Activated CD4-positive, alpha-beta T cell treated with anti-CD3 and anti-CD28 coated beads, Interleukin-2, Interleukin-6, amounts not matched to agents 100 ng/mL and 50 ng/mL, durations not matched to agents 16 hours and 8 hours (primary cell): ENCODE measurements at regions not wholly inside any gene's neighbourhood (a gene's known extent, or its start where the extent isn't known, plus 50 kb on each side); places are given as distances from the start of the nearest gene placed in this dataset.

Experiments
- DNase-seq: peaks from one replicate; pipeline ENCODE4 v3.0.0-alpha.2; 2020

GRCh38 chr10:36087006-36088005, 445.2 kb upstream of the FZD8 start:
- DNase-seq: no peak

- no peak for DNase-seq
Measured at GRCh38 chr10:36075196-36075595, 433.1 kb upstream of the FZD8 start.

DNA sequence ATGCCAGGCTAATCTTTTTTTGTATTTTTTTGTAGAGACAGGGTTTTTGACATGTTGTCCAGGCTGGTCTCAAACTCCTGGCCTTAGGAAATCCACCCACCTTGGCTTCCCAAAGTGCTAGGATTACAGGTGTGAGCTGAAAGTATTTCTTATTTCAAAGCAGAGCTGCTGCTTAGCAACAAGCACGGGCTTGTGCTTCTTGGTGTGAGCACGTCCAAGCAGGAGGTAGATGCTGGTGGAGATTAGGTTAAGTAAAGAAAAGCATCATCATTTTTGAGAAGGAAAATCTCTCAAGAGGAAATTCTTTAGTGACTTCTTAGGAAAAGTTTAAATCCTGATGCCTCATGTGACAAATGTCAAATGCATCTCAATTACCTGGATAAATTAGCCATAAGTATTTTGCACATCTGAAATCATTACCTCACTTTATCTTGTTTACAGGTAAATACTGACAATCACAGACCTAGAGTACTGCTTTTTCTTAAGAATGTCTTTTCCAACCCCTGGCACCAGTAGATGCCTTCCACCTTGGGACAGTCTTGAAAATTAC, 431.8 kb upstream of the FZD8 start:
- DNase-seq: no peak

DNA sequence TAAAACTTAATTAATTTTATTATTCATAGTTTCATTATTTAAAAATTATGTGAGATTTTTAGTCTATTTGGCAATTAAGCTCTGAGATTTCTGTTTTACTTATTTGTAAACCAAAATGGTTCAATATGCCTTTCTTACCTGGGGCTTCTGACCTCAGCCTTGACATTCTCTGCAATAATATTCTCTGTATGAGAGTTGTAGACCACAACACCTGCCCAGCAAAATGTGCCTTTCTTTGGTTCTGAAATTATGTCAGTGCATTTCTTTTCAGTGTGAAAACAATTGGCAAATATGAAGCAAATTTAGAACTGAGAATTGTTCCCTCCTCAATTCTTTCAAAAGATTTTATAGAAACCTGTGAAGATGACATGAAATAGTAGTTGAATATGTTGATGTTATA, 426.4 kb upstream of the FZD8 start:
- no peak for DNase-seq

DNA sequence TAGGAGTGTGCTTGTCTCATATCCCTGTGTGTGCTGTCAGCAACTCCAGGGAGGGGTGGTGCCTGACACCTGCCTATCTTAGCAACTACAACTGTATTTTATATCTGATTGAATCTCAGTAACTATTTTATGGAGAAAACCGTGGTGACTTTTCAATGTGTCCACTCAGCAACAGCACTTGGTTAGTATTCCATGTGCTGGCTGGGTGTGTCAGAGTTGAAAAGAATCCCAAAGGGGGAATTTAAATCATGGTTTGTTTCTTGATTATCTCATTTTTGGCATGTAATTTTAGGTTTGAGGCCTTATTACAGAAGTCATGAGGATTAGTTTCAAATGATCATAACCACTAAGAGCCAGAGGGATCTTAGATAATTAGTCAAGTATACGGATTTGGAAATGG, 425.7 kb upstream of the FZD8 start:
- no peak for DNase-seq

GRCh38 chr10:36066850-36067249, 424.8 kb upstream of the FZD8 start:
- no peak for DNase-seq

- DNase-seq: no peak
Measured at GRCh38 chr10:36066102-36066501, 424.0 kb upstream of the FZD8 start.

DNA sequence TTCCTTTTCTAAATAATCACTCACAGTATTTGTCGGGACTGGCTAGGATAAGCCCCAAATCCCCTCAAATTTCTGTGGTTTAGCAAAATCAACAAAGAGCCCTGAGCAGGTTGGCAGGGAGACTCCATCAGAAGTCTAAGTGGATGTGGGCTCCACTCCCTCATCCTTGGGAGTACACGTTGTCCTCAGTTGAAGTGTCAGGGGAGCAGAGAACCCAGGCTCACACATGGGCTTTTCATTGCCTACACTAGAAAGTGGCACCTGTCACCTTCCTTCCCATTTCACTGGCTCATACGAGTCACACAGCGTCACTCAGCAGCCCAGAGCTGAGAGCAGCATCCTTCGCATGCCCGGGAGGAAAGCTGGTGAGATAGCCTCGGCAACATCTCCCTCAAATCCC, 421.3 kb upstream of the FZD8 start:
- DNase-seq: no peak

DNA sequence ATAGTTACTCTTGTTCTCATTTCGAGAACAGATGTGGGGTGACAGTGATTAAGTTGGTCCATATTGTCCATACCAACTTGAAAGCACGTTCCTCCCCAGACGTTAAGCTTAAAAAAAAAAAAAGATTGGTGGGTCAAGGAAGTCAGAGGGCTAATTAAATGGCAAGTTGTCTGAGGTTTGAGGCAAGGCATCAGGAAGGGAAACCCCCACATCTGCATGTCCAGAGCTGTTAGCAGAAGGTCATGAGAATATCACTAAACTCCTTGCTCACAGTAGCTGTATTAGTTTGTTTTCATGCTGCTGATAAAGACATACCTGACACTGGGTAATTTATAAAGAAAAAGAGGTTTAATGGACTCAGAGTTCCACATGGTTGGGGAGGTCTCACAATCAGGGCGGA, 415.6 kb upstream of the FZD8 start:
- no peak for DNase-seq

DNA sequence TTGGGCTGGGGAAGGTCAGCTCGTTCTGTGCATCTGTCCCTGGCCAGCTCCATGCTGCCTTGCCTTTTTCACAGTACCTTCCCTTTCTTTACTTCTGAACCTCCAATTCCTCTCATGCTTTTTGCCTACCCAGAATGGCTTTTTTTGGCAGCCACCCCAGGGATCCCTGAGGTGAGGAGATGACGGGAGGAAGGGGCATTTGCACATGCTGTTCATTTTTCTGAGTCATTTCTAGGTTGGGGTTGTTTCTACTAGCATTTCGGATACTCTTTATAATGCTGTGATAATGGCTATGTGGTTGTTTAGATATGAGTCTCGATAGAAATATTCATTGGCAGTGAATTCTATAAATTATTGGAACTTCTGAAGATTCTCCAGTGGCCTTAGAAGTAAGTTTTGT, 415.1 kb upstream of the FZD8 start:
- DNase-seq: no peak

GRCh38 chr10:36053775-36054174, 411.7 kb upstream of the FZD8 start:
- DNase-seq: no peak

DNA sequence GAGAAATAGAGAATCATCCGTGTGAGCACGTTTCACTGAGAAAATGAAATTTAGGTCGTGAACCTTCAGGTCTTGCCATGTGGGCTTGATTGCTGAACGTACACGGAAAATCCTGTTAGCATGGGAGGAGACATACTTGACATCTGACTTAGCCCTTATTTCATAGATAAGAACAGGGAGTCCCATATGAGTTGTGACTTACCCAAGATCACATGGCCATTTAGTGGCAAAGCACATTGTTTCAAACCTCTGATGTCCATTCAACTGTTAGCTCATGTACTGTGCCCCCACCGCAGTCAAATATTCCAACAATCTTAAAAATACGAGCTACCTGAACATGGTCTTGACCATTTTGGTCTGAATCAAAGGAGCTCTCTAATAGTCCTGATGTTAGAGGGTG, 411.2 kb upstream of the FZD8 start:
- no peak for DNase-seq

DNA sequence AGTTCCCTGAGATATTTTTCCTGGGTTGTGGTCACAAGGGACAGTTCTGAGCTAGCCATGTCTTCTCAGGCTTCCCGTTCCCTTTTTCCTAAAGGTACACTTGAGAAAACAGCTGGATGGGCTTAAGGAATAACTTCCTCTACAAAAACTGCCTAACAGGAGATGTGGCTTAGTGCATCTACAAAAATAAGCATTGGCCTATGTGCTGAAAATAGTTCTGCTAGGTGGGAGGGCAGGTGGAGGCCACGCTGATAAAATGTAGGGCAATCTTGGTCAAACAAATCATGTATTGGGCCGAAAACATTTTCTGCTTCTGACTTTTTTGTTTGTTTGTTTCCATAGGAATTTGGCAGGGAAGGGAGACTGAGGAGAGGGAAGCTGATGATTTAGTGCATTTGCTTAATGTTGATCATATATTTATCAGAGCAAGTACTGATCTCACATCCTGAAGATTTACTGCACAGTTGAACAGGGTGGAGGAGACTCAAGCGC, 409.4 kb upstream of the FZD8 start:
- no peak for DNase-seq

- DNase-seq: no peak
Measured at GRCh38 chr10:36050763-36051499, 408.8 kb upstream of the FZD8 start.

DNA sequence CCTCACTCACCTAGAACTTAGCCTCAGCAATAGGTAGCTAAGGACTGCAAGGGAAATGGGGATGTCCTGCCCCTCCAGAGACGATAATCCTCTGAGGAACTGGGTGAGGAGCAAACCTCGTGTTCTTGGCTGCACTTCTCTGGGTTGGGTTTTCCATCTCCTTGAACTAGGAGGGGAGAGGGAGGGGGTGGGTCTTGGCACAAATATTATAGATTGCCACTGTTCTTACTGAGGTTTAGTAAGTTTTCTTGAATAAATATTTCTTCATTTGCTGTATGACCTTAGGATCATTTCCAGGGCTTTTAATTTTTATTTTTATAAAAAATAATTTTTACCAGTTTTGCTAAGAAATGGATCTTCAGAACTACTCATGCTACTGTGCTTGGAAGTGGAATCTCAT, 406.7 kb upstream of the FZD8 start:
- DNase-seq: no peak

- DNase-seq: no peak
Measured at GRCh38 chr10:36048236-36048635, 406.1 kb upstream of the FZD8 start.

GRCh38 chr10:36042135-36042534, 400.0 kb upstream of the FZD8 start:
- DNase-seq: no peak

- DNase-seq: no peak
Measured at GRCh38 chr10:36038316-36038955, 396.3 kb upstream of the FZD8 start.

DNA sequence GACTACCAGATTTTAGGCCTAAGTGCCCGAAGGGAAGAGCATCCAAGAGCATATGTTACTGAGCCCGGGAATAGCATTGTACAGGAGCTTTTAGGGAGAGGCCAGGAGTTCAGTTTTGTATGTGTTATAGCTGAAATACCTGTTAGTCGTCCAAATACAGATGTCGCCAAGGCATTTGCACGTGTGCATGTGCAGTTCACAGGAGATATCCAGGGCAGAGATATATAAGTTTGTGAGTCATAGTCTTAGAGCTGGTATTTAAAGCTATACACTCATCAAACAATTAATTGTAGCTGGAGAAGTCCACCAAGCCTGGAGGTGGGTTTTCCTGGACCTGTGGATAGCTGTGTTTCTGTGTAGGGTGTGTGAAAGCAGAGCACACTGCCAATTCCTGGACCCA, 394.0 kb upstream of the FZD8 start:
- no peak for DNase-seq

- no peak for DNase-seq
Measured at GRCh38 chr10:36033808-36034207, 391.7 kb upstream of the FZD8 start.

DNA sequence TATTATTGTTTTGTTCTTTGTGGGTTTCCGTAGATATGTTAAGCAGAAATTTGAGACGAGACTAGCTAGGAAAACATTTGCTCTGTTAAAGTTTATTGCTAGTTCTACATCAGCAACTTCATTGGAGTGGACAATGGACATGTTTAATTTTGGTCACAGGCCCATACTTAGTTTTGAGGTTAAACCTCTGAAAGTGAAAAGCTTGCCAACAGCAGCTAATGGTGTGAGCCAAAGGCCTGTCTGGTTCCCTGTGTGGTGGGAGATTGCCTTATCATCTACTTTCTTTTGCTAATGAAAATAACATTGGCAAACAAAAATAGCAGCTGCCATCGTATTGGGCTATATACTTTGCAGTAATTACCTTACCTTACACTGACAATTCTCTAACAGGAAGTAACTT, 388.4 kb upstream of the FZD8 start:
- DNase-seq: no peak

DNA sequence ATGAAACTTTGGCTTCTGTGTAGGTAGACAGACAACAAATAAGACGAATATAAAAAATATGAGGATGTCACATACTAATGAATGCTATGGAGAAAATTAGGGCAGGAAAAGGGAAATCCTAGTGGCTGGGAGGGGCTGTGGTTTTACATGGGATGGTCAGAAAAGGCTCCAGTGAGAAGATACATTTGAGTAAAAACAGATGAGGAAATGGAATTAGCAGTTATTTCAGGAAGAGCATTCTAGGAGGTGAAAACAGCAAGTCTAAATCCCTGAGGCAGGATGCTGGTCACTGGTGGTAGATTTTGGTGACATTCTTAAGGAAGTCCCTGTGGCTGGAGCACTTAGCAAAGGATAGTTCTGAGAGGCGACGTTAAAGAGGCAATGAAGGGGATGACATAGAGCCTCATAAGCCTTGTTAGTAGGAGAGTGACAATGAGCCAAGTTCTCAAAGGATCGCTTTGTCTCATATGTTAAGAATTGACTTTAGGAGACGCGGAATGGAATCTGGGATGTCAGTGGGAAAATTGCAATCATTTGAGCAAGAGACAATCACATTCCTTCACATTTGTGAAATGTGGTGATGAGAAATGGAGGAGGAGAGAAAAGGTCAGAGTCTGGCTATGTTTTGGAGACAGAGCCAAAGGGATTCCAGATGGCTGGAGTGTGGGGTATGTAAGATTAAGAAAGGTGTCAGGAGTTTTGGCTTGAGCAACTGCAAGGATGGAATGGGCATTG, 384.7 kb upstream of the FZD8 start:
- no peak for DNase-seq
